SK-N-SH (cell line): ENCODE measurements at regions not wholly inside any gene's neighbourhood (a gene's known extent, or its start where the extent isn't known, plus 50 kb on each side); places are given as distances from the start of the nearest gene placed in this dataset.

Source experiments
- CTCF ChIA-PET: fragments of 300-600, 350-600 bp; formaldehyde crosslinking; extraction: SDS; loops from one replicate; lab custom pipeline; 2021; lab: Yijun Ruan, JAX
- POLR2A ChIA-PET: fragments of 350-600 bp; sonication (Branson Sonifier 250); formaldehyde crosslinking; extraction: SDS; loops from one replicate; lab custom pipeline; 2020; ENCODE audit warnings: antibody characterized with exemption, inconsistent platforms; lab: Yijun Ruan, JAX
- DNase-seq: peaks from one replicate; pipeline ENCODE4 v3.0.0; 2012
- H2AFZ ChIP-seq: fragments of 200-600 bp; sonication (generic); 2 replicates; pipeline ENCODE4 v1.8.1; 2016; ENCODE audit warnings: antibody characterized with exemption, mild to moderate bottlenecking, low read depth
- H3F3A ChIP-seq: fragments of 200-600 bp; sonication (generic); replicated peaks from 2 replicates; pipeline ENCODE3; 2016; ENCODE audit warnings: antibody characterized with exemption, mild to moderate bottlenecking; ENCODE audit not compliant: insufficient read depth
- H3K27ac ChIP-seq, 2 experiments: fragments of 200-500 bp in 1 of 2; fragments of 200-600 bp in 1 of 2; sonication (Bioruptor generic) in 1 of 2; sonication (generic), shearing (Covaris generic) in 1 of 2; 2 replicates each; pipeline versions ENCODE4 v1.5.1 to v1.6.1; 2014 to 2016; ENCODE audit warnings: low read depth in 2 of 2, inconsistent platforms in 1 of 2, low read length in 1 of 2, mild to moderate bottlenecking in 1 of 2, mixed read lengths in 1 of 2
- H3K27me3 ChIP-seq: fragments of 200-600 bp; sonication (generic), shearing (Covaris generic); 2 replicates; pipeline ENCODE4 v1.6.1; 2016; ENCODE audit warnings: mixed run types; ENCODE audit not compliant: insufficient read depth
- H3K36me3 ChIP-seq, 2 experiments: fragments of 200-500 bp in 1 of 2; fragments of 200-600 bp in 1 of 2; sonication (Bioruptor generic) in 1 of 2; sonication (generic) in 1 of 2; replicated peaks in 1 of 2; 2 replicates each; pipeline versions ENCODE3 to v1.5.1; 2014 to 2016; ENCODE audit warnings: low read length in 1 of 2, mild to moderate bottlenecking in 1 of 2; ENCODE audit not compliant: insufficient read depth in 2 of 2, control insufficient read depth in 1 of 2
- H3K4me1 ChIP-seq, 2 experiments: fragments of 200-500 bp in 1 of 2; fragments of 200-600 bp in 1 of 2; sonication (Bioruptor generic) in 1 of 2; sonication (generic), shearing (Covaris generic) in 1 of 2; 2 replicates each; pipeline versions ENCODE4 v1.5.1 to v1.6.1; 2014 to 2016; ENCODE audit warnings: low read depth in 1 of 2, low read length in 1 of 2, mixed run types in 1 of 2; ENCODE audit not compliant: insufficient read depth in 2 of 2, control insufficient read depth in 1 of 2
- H3K4me2 ChIP-seq: fragments of 200-600 bp; sonication (generic), shearing (Covaris generic); 2 replicates; pipeline ENCODE4 v1.6.1; 2017; ENCODE audit warnings: mixed run types
- H3K4me3 ChIP-seq, 2 experiments: fragments of 200-500 bp in 1 of 2; fragments of 200-600 bp in 1 of 2; sonication (Bioruptor generic) in 1 of 2; sonication (generic), shearing (Covaris generic) in 1 of 2; 2 replicates each; pipeline versions ENCODE4 v1.5.1 to v1.8.1; 2014 to 2016; ENCODE audit warnings: low read depth in 2 of 2, inconsistent platforms in 1 of 2, low read length in 1 of 2, mild to moderate bottlenecking in 1 of 2, mixed read lengths in 1 of 2, moderate library complexity in 1 of 2
- H3K79me2 ChIP-seq: fragments of 200-600 bp; sonication (generic); 2 replicates; pipeline ENCODE4 v1.8.1; 2017; ENCODE audit warnings: mild to moderate bottlenecking; ENCODE audit not compliant: insufficient read depth
- H3K9ac ChIP-seq: fragments of 200-600 bp; sonication (generic); 2 replicates; pipeline ENCODE4 v1.6.1; 2017; ENCODE audit warnings: mixed run types
- H3K9me2 ChIP-seq: fragments of 200-600 bp; sonication (generic); 2 replicates; pipeline ENCODE4 v1.6.1; 2017; ENCODE audit warnings: mixed run types
- H3K9me3 ChIP-seq: fragments of 200-600 bp; sonication (generic); 2 replicates; pipeline ENCODE4 v1.6.1; 2017; ENCODE audit warnings: mixed run types, mild to moderate bottlenecking, moderate library complexity
- H4K20me1 ChIP-seq: fragments of 200-600 bp; sonication (generic); 2 replicates; pipeline ENCODE4 v1.6.1; 2017; ENCODE audit warnings: mild to moderate bottlenecking, mixed run types; ENCODE audit not compliant: insufficient read depth
- CHD2 ChIP-seq: fragments of 150-350 bp; IDR thresholded peaks from 2 replicates; pipeline ENCODE4 v1.6.1; 2018; ENCODE audit warnings: low read length; ENCODE audit not compliant: partially characterized antibody
- EZH2phosphoT487 ChIP-seq: fragments of 200-600 bp; sonication (generic); IDR thresholded peaks from 2 replicates; pipeline ENCODE4 v1.6.1; 2017; ENCODE audit warnings: low read depth, mixed run types, mild to moderate bottlenecking, antibody characterized with exemption, moderate library complexity, borderline replicate concordance
- FOSL2 ChIP-seq: IDR thresholded peaks from 2 replicates; pipeline ENCODE4 v1.4.0; 2012; ENCODE audit warnings: low read depth, mild to moderate bottlenecking, moderate library complexity, borderline replicate concordance
- GABPA ChIP-seq: IDR thresholded peaks from 2 replicates; pipeline ENCODE4 v1.4.0; 2012; ENCODE audit warnings: low read depth, mild to moderate bottlenecking
- JUND ChIP-seq: IDR thresholded peaks from 2 replicates; pipeline ENCODE4 v1.4.0; 2012
- MXI1 ChIP-seq: IDR thresholded peaks from 2 replicates; pipeline ENCODE4 v1.6.1; 2012; ENCODE audit warnings: mild to moderate bottlenecking, low read depth, low read length, improper control_type of control experiment
- SMC3 ChIP-seq: IDR thresholded peaks from 2 replicates; pipeline ENCODE4 v1.6.1; 2012; ENCODE audit warnings: low read depth, low read length, improper control_type of control experiment
- TCF12 ChIP-seq: IDR thresholded peaks from 2 replicates; pipeline ENCODE4 v1.4.0; 2012
- WGBS: methylation state at CpG from one replicate; pipeline ENCODE4 v1.1.6; 2017; ENCODE audit warnings: low lambda C conversion rate; 5-methylcytosine and 5-hydroxymethylcytosine counted together
- TF ChIP-seq, protein P1 (sequence below): IDR thresholded peaks from 2 replicates; pipeline ENCODE4; 2012
- TF ChIP-seq, protein P2 (sequence below): IDR thresholded peaks from 2 replicates; pipeline ENCODE4 v1.4.0; 2012; ENCODE audit warnings: low read depth
- TF ChIP-seq, protein P3 (sequence below): IDR thresholded peaks from 2 replicates; pipeline ENCODE4 v1.4.0; 2012; ENCODE audit warnings: low read depth, borderline replicate concordance

DNA sequence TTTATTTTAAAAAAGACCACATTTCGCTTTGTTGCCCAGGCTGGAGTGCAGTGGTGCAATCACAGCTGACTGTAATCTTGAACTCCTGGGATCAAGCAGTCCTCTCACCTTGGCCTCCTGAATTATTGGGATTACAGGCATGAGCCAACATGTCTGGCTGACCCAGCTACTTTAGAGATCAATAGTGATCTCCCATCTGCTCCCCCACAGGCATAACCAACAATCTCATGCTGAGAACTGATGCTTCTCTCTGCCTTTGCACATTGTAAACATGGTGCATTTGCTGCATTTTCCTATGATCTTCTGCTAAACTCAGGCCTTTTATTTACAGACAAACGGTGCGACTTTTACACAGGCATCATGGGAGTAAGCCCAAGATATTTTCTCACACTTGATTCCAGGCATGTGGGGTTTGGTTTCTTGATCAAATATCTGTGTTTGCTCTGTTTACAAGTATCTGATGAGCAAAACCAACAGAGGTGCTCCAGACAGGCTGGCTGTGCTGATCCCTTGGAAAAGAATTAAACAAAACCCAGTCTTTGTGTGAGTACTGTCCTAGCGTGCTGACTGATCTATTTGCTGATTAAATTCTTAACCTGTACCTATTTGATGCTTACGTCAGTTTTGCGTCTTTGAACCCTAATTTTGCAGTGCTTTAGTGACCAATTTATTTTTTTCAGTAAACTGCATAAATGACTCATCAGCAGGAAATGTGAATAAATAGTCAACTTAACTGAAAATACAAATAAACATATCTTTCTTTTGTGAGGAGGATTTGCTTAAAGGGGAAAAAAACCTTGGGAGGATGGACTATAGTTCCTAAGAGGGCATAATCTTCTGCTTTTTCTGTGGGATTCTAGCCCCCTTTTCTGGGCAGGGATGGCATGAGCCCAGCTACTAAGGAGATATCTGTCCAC is 191.7 kb upstream of the NR3C1 start:
- H3K9me2 ChIP-seq: no peaks in the 10 kb centered on the region
- POLR2A ChIA-PET: no interaction called here
- H3K9ac ChIP-seq: no peak overlapping the region
- H4K20me1 ChIP-seq: no peaks in the 10 kb centered on the region
- H3K27me3 ChIP-seq: no peaks in the 10 kb centered on the region
- no peak for DNase-seq
- no peak overlapping the region for H3K4me3 ChIP-seq
- H3K36me3 ChIP-seq: no peaks in the 10 kb centered on the region
- CTCF ChIA-PET: no interaction called here
- WGBS: 85% methylated on average over 6 of the region's 6 CpGs
- H3K9me3 ChIP-seq: no peaks in the 10 kb centered on the region
- no peak overlapping the region for H3K27ac ChIP-seq
- TF ChIP-seq, protein P1, sequence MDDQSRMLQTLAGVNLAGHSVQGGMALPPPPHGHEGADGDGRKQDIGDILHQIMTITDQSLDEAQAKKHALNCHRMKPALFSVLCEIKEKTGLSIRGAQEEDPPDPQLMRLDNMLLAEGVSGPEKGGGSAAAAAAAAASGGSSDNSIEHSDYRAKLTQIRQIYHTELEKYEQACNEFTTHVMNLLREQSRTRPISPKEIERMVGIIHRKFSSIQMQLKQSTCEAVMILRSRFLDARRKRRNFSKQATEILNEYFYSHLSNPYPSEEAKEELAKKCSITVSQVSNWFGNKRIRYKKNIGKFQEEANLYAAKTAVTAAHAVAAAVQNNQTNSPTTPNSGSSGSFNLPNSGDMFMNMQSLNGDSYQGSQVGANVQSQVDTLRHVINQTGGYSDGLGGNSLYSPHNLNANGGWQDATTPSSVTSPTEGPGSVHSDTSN: no peak
- TF ChIP-seq CHD2 (no peak), JUND (0 out of 2 replicates have a peak, but pooled peaks have one; percentile 12), FOSL2 (peak; percentile 26; the same call in 1 of the 2 replicates), TCF12 (no peak), GABPA (no peak), EZH2phosphoT487 (no peak), MXI1 (no peak), SMC3 (no peak)
- TF ChIP-seq, protein P2, sequence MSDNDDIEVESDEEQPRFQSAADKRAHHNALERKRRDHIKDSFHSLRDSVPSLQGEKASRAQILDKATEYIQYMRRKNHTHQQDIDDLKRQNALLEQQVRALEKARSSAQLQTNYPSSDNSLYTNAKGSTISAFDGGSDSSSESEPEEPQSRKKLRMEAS: no peak
- H3K79me2 ChIP-seq: no peaks in the 10 kb centered on the region
- no peak overlapping the region for H3K4me2 ChIP-seq
- peaks cover 0 to 11% of the 10 kb centered on the region in 2 experiments; a peak in 2 of 4 replicates for H3K4me1 ChIP-seq
- H3F3A ChIP-seq: no peaks in the 10 kb centered on the region
- H2AFZ ChIP-seq: no peak overlapping the region

DNA sequence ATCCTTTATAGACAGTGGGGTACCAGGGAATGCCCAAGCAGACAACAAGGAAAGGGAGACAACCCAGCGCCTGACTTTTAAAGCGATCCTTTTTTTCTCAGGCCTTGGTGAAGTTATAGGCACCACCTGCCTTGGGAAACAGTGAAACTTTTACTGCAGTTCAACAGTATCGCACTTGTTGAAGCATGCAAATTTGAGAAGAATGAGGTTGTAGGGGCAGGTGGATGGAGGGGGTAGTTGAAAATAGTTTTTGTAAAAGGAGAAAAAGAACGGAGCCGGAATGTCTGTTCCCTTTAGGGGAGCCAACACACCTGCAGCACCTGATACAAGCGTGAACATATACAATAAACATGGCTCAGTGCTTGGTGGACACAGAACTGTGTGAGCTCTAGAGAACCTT is 190.2 kb upstream of the NR3C1 start:
- Histone ChIP-seq H3K27me3 (no peaks in the 10 kb centered on the region), H3K9me2 (no peaks in the 10 kb centered on the region), H3K36me3 (no peaks in the 10 kb centered on the region), H3K4me1 (peaks cover 0 to 11% of the 10 kb centered on the region in 2 experiments; a peak in 2 of 4 replicates), H3K4me3 (no peak overlapping the region), H2AFZ (no peak overlapping the region), H3K9ac (no peak overlapping the region), H3F3A (no peaks in the 10 kb centered on the region), H4K20me1 (no peaks in the 10 kb centered on the region), H3K9me3 (no peaks in the 10 kb centered on the region), H3K4me2 (no peak overlapping the region), H3K27ac (no peak overlapping the region), H3K79me2 (no peaks in the 10 kb centered on the region)
- 96% methylated on average over 6 of the region's 6 CpGs for WGBS
- CTCF ChIA-PET: no interaction called here
- no peak for TF ChIP-seq GABPA
- TF ChIP-seq, protein P3, sequence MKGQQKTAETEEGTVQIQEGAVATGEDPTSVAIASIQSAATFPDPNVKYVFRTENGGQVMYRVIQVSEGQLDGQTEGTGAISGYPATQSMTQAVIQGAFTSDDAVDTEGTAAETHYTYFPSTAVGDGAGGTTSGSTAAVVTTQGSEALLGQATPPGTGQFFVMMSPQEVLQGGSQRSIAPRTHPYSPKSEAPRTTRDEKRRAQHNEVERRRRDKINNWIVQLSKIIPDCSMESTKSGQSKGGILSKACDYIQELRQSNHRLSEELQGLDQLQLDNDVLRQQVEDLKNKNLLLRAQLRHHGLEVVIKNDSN: no peak
- DNase-seq: no peak
- POLR2A ChIA-PET: no interaction called here
